WTC11 (cell line): ENCODE measurements at regions not wholly inside any gene's neighbourhood (a gene's known extent, or its start where the extent isn't known, plus 50 kb on each side); places are given as distances from the start of the nearest gene placed in this dataset.

Experiments used
- CREB1 ChIP-seq: sonication (generic); formaldehyde crosslinking; IDR thresholded peaks from 2 replicates; pipeline ENCODE4 v1.8.0; 2023; ENCODE audit warnings: mild to moderate bottlenecking, missing genetic modification reagents
- CREM ChIP-seq: sonication (generic); formaldehyde crosslinking; IDR thresholded peaks from 2 replicates; pipeline ENCODE4 v1.8.1; 2022; ENCODE audit warnings: mild to moderate bottlenecking, missing genetic modification reagents, moderate library complexity
- CTCF ChIP-seq: fragments of 200-600 bp; IDR thresholded peaks from 2 replicates; pipeline ENCODE4 v1.8.0; 2022; ENCODE audit warnings: antibody characterized with exemption
- ETV6 ChIP-seq: sonication (generic); formaldehyde crosslinking; IDR thresholded peaks from 2 replicates; pipeline ENCODE4 v1.8.1; 2022; ENCODE audit warnings: mild to moderate bottlenecking, missing genetic modification reagents
- FOXK1 ChIP-seq: sonication (generic); formaldehyde crosslinking; IDR thresholded peaks from 2 replicates; pipeline ENCODE4 v1.8.0; 2022; ENCODE audit warnings: mild to moderate bottlenecking, moderate library complexity, missing genetic modification reagents
- GABPB1 ChIP-seq: sonication (generic); formaldehyde crosslinking; IDR thresholded peaks from 2 replicates; pipeline ENCODE4 v1.8.1; 2023; ENCODE audit warnings: mild to moderate bottlenecking, missing genetic modification reagents
- IRF2 ChIP-seq: sonication (generic); formaldehyde crosslinking; IDR thresholded peaks from 2 replicates; pipeline ENCODE4 v1.8.0; 2022; ENCODE audit warnings: low read depth, missing genetic modification reagents, borderline replicate concordance
- RELA ChIP-seq: sonication (generic); formaldehyde crosslinking; IDR thresholded peaks from 2 replicates; pipeline ENCODE4 v1.8.1; 2022; ENCODE audit warnings: missing genetic modification reagents, mild to moderate bottlenecking, borderline replicate concordance
- SP1 ChIP-seq: sonication (generic); formaldehyde crosslinking; conservative IDR thresholded peaks from 2 replicates; pipeline ENCODE4 v1.8.1; 2022; ENCODE audit warnings: missing genetic modification reagents
- TCF7 ChIP-seq: sonication (generic); formaldehyde crosslinking; IDR thresholded peaks from 2 replicates; pipeline ENCODE4 v1.8.0; 2022; ENCODE audit warnings: mild to moderate bottlenecking, low read depth, missing genetic modification reagents, moderate library complexity
- TF ChIP-seq, protein P1 (sequence below): fragments of 250-450 bp; sonication (Bioruptor Pico); IDR thresholded peaks from 2 replicates; pipeline ENCODE4 v2.1.2; 2022; ENCODE audit warnings: mild to moderate bottlenecking, moderate library complexity
- TF ChIP-seq, protein P2 (sequence below): sonication (generic); formaldehyde crosslinking; IDR thresholded peaks from 2 replicates; pipeline ENCODE4 v1.8.0; 2022; ENCODE audit warnings: mild to moderate bottlenecking, missing genetic modification reagents
- TF ChIP-seq, protein P3 (sequence below): sonication (generic); formaldehyde crosslinking; conservative IDR thresholded peaks from 2 replicates; pipeline ENCODE4 v1.8.1; 2022; ENCODE audit warnings: mild to moderate bottlenecking, missing genetic modification reagents

DNA sequence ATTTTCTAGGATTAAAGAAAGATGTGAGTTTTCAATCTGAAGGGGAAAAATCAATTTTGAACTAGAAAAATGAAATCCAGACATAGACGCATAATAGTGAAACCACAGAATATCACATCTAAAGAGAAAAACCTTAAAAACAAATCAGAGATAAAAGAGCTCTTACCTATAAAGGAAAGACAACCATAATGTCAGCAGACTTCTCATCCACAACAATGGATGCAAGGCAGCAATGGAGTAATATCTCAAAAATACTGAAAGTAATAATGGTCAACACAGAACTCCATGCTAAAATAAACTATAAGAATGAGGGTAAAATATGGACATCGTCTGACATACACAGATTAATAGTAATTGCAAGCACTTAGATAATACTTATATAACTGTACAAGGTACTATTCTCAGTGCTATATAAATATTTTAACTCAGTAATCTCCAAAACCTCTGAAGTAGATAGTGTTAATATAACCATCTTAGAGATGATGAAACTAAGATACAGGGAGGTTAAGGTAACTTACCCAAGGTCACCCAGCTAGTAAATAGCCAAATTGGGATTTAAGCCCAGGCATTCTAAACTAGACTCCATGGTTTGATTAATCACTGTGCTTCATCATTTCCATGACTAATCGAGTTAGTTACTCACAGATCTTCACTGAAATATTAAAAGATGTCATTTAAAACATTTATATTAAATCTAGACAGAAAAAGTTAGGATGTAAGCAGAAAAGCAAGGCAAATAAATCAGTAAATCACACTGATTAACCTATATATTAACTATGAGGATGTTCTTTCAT lies 89.4 kb upstream of the SPTBN1 start:
- TF ChIP-seq CTCF: no peak
- TF ChIP-seq, protein P1, sequence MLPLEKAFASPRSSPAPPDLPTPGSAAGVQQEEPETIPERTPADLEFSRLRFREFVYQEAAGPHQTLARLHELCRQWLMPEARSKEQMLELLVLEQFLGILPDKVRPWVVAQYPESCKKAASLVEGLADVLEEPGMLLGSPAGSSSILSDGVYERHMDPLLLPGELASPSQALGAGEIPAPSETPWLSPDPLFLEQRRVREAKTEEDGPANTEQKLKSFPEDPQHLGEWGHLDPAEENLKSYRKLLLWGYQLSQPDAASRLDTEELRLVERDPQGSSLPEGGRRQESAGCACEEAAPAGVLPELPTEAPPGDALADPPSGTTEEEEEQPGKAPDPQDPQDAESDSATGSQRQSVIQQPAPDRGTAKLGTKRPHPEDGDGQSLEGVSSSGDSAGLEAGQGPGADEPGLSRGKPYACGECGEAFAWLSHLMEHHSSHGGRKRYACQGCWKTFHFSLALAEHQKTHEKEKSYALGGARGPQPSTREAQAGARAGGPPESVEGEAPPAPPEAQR: no peak
- no peak for TF ChIP-seq IRF2 (CRISPR knock-in tag)
- TF ChIP-seq RELA (CRISPR knock-in tag): no peak
- no peak for TF ChIP-seq FOXK1 (CRISPR knock-in tag)
- TF ChIP-seq, protein P2, sequence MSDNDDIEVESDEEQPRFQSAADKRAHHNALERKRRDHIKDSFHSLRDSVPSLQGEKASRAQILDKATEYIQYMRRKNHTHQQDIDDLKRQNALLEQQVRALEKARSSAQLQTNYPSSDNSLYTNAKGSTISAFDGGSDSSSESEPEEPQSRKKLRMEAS (CRISPR knock-in tag): no peak
- TF ChIP-seq ETV6 (CRISPR knock-in tag): no peak
- no peak for TF ChIP-seq SP1 (CRISPR knock-in tag)
- no peak for TF ChIP-seq CREM (CRISPR knock-in tag)
- TF ChIP-seq, protein P3, sequence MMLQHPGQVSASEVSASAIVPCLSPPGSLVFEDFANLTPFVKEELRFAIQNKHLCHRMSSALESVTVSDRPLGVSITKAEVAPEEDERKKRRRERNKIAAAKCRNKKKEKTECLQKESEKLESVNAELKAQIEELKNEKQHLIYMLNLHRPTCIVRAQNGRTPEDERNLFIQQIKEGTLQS: no peak
- no peak for TF ChIP-seq GABPB1 (CRISPR knock-in tag)
- TF ChIP-seq CREB1: no peak
- TF ChIP-seq TCF7 (CRISPR knock-in tag): no peak
